Liver (tissue), 8 donors: ENCODE measurements at regions not wholly inside any gene's neighbourhood (a gene's known extent, or its start where the extent isn't known, plus 50 kb on each side); places are given as distances from the start of the nearest gene placed in this dataset.

Experiments used
- DNase-seq: peaks from one replicate; pipeline ENCODE4 v3.0.0-alpha.2; 2017; ENCODE audit warnings: low spot score
- H3K27ac ChIP-seq, 2 donors: one replicate each; pipeline ENCODE4 v1.7.0; 2013; ENCODE audit warnings: inconsistent platforms in 2 of 2, low read length in 2 of 2, control low read depth in 1 of 2, low read depth in 1 of 2, mild to moderate bottlenecking in 1 of 2
- H3K27me3 ChIP-seq, 4 donors: one replicate each; pipeline versions ENCODE4 v1.6.1 to v1.7.0; 2013; ENCODE audit warnings: low read length in 3 of 4, inconsistent platforms in 1 of 4, mild to moderate bottlenecking in 1 of 4, moderate library complexity in 1 of 4; ENCODE audit not compliant: control insufficient read depth in 4 of 4, insufficient read depth in 4 of 4
- H3K36me3 ChIP-seq, 4 donors: one replicate each; pipeline versions ENCODE4 v1.6.1 to v1.7.0; 2013; ENCODE audit warnings: low read length in 3 of 4, mild to moderate bottlenecking in 3 of 4, low read depth in 1 of 4, moderate library complexity in 1 of 4; ENCODE audit not compliant: control insufficient read depth in 4 of 4, insufficient read depth in 3 of 4
- H3K4me1 ChIP-seq, 4 donors: one replicate each; pipeline versions ENCODE4 v1.6.1 to v1.7.0; 2013; ENCODE audit warnings: low read length in 3 of 4, mild to moderate bottlenecking in 3 of 4, moderate library complexity in 1 of 4; ENCODE audit not compliant: control insufficient read depth in 4 of 4, insufficient read depth in 4 of 4
- H3K4me3 ChIP-seq, 3 donors: one replicate each; pipeline versions ENCODE4 v1.6.1 to v1.7.0; 2013; ENCODE audit warnings: low read length in 3 of 3, control low read depth in 1 of 3, low read depth in 1 of 3, mild to moderate bottlenecking in 1 of 3
- H3K9ac ChIP-seq, 2 donors: one replicate each; pipeline ENCODE4 v1.7.0; 2013; ENCODE audit warnings: low read length in 2 of 2, mild to moderate bottlenecking in 2 of 2, moderate library complexity in 2 of 2, control low read depth in 1 of 2, low read depth in 1 of 2
- H3K9me3 ChIP-seq, 4 donors: one replicate each; pipeline versions ENCODE4 v1.6.1 to v1.7.0; 2013; ENCODE audit warnings: low read length in 3 of 4; ENCODE audit not compliant: control insufficient read depth in 4 of 4
- CTCF ChIP-seq: fragments of 150-350 bp; IDR thresholded peaks from 2 replicates; pipeline ENCODE4 v1.5.1; 2017; ENCODE audit warnings: improper control_type of control experiment, low read depth, low read length; ENCODE audit not compliant: missing input control
- EGR1 ChIP-seq, 2 donors: IDR thresholded peaks; 2 replicates each; pipeline ENCODE4 v1.6.1; 2016 to 2018; ENCODE audit warnings: antibody characterized with exemption in 2 of 2, low read depth in 2 of 2
- FOXA1 ChIP-seq: IDR thresholded peaks from 2 replicates; pipeline ENCODE4 v1.6.1; 2016; ENCODE audit warnings: antibody characterized with exemption
- FOXA2 ChIP-seq: IDR thresholded peaks from 2 replicates; pipeline ENCODE4 v1.6.1; 2016; ENCODE audit warnings: antibody characterized with exemption
- GABPA ChIP-seq, 2 donors: IDR thresholded peaks in 1 of 2; conservative IDR thresholded peaks in 1 of 2; 2 replicates each; pipeline ENCODE4 v1.6.1; 2016; ENCODE audit warnings: antibody characterized with exemption in 2 of 2, mild to moderate bottlenecking in 1 of 2, moderate library complexity in 1 of 2
- HNF4G ChIP-seq: IDR thresholded peaks from 2 replicates; pipeline ENCODE4 v1.6.1; 2016; ENCODE audit warnings: antibody characterized with exemption
- JUND ChIP-seq, 2 donors: IDR thresholded peaks; 2 replicates each; pipeline ENCODE4 v1.6.1; 2016; ENCODE audit warnings: antibody characterized with exemption in 2 of 2
- MAX ChIP-seq: IDR thresholded peaks from 2 replicates; pipeline ENCODE4 v1.6.1; 2016; ENCODE audit warnings: antibody characterized with exemption
- NR2F2 ChIP-seq: IDR thresholded peaks from 2 replicates; pipeline ENCODE4 v1.6.1; 2016; ENCODE audit warnings: antibody characterized with exemption
- RAD21 ChIP-seq, 2 donors: IDR thresholded peaks; 2 replicates each; pipeline ENCODE4 v1.6.1; 2016; ENCODE audit warnings: antibody characterized with exemption in 2 of 2, mild to moderate bottlenecking in 2 of 2
- REST ChIP-seq: IDR thresholded peaks from 2 replicates; pipeline ENCODE4 v1.6.1; 2016; ENCODE audit warnings: antibody characterized with exemption, mild to moderate bottlenecking
- RXRA ChIP-seq, 2 donors: IDR thresholded peaks; 2 replicates each; pipeline ENCODE4 v1.6.1; 2017 to 2018; ENCODE audit warnings: antibody characterized with exemption in 2 of 2, mild to moderate bottlenecking in 1 of 2
- SP1 ChIP-seq: IDR thresholded peaks from 2 replicates; pipeline ENCODE4 v1.6.1; 2018; ENCODE audit warnings: antibody characterized with exemption, mild to moderate bottlenecking
- TAF1 ChIP-seq: conservative IDR thresholded peaks from 2 replicates; pipeline ENCODE4 v1.6.1; 2016; ENCODE audit warnings: antibody characterized with exemption, mild to moderate bottlenecking
- YY1 ChIP-seq: IDR thresholded peaks from 2 replicates; pipeline ENCODE4 v1.6.1; 2016; ENCODE audit warnings: antibody characterized with exemption, mild to moderate bottlenecking
- ZBTB33 ChIP-seq: IDR thresholded peaks from 2 replicates; pipeline ENCODE4 v1.6.1; 2016; ENCODE audit warnings: antibody characterized with exemption
- WGBS: extraction: QIAGEN DNeasy Blood & Tissue Kit; methylation state at CpG from one replicate; pipeline ENCODE4 v1.1.7; 2013; 5-methylcytosine and 5-hydroxymethylcytosine counted together
- donor health status: healthy.
- donor health status: healthy.
- donor health status: healthy.
- donor health status: healthy.
- donor health status: healthy.

GRCh38 chr18:70429847-70430500 is 141.1 kb downstream of the SOCS6 start:
- DNase-seq, result no peak
- WGBS, result 95% methylated on average over 36 of the region's 36 CpGs

More at GRCh38 chr18:70429847-70430500, 141.1 kb downstream of the SOCS6 start:
- Histone ChIP-seq H3K4me1 (peaks cover 2 to 14% (median 3%) of the 10 kb centered on the region in 4 donors), H3K9ac (no peak overlapping the region), H3K4me3 (no peak overlapping the region), H3K9me3 (no peaks in the 10 kb centered on the region), H3K27me3 (no peaks in the 10 kb centered on the region), H3K36me3 (no peaks in the 10 kb centered on the region), H3K27ac (peak overlapping the region; percentile 60 to 85)
- TF ChIP-seq JUND (IDR thresholded peaks at IDR 0.05) (no peak), SP1 (no peak), HNF4G (no peak), FOXA2 (no peak), REST (no peak), ZBTB33 (no peak), RXRA (IDR thresholded peaks at IDR 0.05) (no peak), MAX (no peak), CTCF (no peak), TAF1 (no peak), FOXA1 (no peak), GABPA (IDR thresholded peaks at IDR 0.05 in 1 of 2, conservative IDR thresholded peaks at IDR 0.05 in 1 of 2) (no peak), YY1 (no peak), RAD21 (IDR thresholded peaks at IDR 0.05) (no peak), EGR1 (IDR thresholded peaks at IDR 0.05; ENCODE audit: low read depth in 2 of 2) (no peak), NR2F2 (no peak)
